ENCODE measurements at regions not wholly inside any gene's neighbourhood (a gene's known extent, or its start where the extent isn't known, plus 50 kb on each side); places are given as distances from the start of the nearest gene placed in this dataset.

DNA sequence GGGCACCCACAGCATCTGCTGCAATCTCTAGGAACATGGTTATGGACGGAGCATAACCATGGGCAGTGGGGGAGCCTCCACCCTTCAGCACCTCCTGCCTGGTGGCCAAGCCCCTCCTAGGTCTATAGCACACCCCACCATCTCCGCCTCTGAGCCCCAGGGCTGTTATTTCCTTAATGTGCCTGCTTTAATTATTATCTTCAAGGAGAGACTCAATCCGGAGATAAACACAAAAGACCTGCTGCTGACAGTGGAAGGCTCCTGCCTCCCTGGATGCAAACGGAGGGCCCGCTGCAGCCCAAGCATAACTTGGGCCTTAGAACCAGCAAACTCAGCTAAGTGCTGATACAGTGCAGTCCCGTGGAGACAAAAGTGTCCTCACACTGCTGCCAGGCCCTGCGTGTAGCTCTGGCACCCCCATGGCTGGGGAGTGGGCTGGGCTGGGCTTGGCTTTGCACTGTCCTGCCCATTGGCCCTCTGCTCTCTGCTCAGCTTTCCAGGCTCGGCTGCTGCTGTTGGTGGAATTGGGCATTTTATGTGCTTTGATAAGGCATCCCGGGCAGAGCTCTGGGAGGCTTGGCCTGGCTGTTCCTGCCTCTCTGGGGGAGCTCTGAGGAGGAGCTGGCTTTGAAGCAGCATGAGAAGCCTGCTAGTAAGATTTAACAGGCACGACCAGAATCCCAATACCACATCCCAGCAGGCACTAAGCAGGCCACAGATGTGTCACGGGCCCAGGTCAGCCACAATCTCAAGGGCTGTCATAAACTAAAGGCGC, 620.2 kb downstream of the PTPRU start:
- no peak for DNase-seq

- no peak for DNase-seq
Observed at GRCh38 chr1:29855561-29856160, 619.3 kb downstream of the PTPRU start.

DNA sequence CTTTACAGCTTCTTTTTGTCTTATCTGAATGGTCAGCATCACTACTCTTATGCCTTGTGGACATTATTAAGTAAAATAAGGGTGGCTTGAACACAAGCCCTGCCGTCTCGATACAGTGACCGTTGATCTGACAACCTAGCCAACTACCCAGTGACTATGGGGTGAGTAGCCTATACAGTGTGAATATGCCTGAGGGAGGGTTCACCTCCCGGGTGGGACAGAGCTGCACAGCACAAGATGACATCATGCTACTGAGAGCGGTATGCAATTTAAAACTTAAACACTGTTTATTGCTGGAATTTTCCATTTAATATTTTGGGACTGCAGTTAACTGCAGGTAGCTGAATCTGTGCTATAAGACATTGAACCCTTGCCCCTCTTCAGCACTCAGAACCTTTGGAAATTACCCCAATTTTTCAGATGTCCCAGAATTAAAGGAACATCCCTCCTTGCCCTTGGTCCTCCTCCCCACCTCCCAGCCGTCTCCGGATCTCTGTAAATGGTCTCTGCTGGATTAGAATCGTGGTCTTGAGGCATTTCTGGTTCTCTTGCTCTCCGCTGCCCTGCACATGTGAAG, 618.5 kb downstream of the PTPRU start:
- DNase-seq: no peak

DNA sequence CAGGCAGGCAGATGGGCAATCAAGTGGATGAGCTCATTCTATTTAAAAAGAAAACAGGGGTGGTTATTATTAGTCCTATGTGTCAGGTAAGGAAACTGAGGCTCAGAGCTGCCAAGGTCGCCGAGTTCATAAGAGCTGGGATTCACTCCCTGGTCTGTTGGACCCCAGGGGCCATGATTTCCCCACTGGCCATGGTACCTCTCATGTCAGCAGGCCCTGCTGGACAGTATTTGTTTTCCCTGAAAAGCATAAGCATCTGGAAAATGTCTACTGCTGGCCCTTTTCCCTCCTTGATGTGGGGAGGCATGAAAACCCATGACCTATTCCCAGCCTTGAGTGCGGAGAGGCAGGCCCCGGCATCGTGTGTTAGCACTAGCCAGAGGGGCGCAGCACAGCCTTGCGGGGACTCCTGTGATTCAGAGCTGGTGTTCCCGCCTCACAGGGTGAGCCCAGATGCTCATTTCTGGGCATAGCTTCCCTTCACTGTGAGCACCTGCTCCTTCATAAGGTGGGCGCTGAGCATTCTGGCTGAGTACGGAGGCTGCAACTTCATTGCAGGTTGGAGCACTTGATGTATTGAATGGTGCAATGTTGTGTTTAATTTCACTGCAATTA, 617.5 kb downstream of the PTPRU start:
- no peak for DNase-seq

GRCh38 chr1:29852248-29852647, 615.9 kb downstream of the PTPRU start:
- DNase-seq: no peak

- no peak for DNase-seq
Observed at GRCh38 chr1:29851691-29852090, 615.4 kb downstream of the PTPRU start.

GRCh38 chr1:29849991-29850757, 613.9 kb downstream of the PTPRU start:
- no peak for DNase-seq

DNA sequence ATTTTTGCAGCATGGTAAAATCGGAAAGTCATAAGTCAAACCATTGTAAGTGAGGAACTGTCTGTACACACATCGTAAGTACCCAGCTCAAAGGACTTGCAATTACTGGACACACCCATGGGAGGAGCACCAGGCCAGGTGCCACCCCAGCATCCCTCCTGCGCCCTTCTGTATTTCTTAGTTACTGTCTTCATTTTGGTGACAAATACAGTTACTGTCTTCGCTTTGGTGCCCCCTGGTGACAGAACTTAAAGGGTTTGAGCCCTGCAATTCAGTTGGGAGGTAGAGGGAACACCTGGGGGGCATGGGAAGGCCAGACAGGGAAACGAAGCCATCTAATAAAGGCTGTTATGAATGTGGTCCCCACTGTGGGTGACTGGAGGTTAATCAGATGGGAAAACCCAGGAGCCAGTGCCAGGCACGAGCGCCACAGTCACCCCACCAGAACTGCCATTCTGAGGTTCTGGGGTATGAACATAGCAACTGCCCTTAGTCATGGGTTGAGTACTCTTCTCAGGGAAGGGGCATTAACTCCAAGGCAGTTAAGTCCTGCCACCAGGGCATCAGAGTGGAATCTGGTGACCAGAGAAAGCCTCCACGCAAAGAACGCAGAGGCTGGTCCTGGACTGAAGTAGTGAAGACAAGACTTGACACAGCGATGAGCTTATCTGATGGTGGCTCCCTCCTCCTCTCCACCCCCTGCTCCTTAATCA, 612.9 kb downstream of the PTPRU start:
- DNase-seq: peak; percentile 14

- no peak for DNase-seq
Observed at GRCh38 chr1:29845910-29846309, 609.6 kb downstream of the PTPRU start.

GRCh38 chr1:29842130-29842529, 605.8 kb downstream of the PTPRU start:
- no peak for DNase-seq

- DNase-seq: no peak
Observed at GRCh38 chr1:29839726-29840125, 603.4 kb downstream of the PTPRU start.

- no peak for DNase-seq
Observed at GRCh38 chr1:29838738-29839320, 602.5 kb downstream of the PTPRU start.

GRCh38 chr1:29836651-29837646, 600.6 kb downstream of the PTPRU start:
- DNase-seq: no peak

- no peak for DNase-seq
Observed at GRCh38 chr1:29835874-29836273, 599.6 kb downstream of the PTPRU start.

DNA sequence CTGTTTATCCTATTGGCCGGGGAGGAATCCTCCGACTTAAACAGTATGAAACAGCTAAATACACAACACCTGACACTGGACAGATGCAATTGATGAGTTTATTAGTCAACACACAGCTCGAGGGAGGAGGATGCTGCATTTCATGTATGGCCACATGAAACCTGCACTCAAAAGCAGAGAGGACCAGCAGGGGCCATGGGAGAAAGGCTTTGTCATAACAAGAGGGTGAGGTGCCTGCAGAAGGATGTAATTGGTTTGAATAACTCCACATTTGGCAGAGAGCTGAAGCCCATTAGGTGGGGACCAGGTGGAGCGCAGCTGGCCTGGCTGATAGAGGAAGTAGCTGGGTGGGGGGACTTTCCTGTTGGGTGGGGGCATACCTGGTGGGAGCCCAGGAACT, 599.1 kb downstream of the PTPRU start:
- no peak for DNase-seq

DNA sequence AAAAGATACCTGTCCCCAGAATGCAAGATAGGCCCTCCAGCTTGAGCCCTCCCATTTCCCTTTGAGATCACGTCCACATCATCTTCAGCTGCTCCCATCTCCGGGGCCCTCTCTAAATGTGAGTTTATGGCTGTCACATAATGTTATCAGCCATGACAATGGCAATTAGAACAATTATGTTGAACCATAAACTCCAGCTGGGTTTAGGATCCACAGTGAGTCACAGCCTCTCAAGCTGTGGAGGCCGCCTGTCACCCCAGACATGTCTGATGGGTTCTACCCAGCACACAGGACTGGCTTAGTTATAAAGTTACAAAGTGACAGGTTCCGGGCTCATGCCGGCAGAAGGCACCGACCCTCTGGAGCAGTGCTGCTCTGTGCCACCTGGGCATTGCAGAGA, 597.3 kb downstream of the PTPRU start:
- DNase-seq: no peak

DNA sequence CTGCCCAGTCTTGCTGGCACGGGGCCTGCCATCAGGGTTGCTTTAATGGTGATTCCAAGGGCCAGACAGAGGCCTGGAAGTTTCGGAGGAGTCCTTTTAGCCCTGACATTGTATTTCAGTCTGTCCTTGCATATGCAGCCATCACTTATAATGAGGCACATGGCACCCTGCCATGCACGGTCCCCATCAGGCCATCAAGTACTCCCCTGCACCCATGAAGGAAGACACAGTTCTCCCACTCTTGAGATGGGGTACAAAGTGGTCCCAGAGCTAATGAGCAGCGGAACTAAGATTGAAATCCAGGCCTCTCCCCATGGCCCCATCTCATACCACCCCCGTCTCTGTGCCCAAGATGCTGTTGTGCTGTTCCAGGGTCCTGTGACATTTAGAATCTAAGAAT, 596.6 kb downstream of the PTPRU start:
- no peak for DNase-seq

DNA sequence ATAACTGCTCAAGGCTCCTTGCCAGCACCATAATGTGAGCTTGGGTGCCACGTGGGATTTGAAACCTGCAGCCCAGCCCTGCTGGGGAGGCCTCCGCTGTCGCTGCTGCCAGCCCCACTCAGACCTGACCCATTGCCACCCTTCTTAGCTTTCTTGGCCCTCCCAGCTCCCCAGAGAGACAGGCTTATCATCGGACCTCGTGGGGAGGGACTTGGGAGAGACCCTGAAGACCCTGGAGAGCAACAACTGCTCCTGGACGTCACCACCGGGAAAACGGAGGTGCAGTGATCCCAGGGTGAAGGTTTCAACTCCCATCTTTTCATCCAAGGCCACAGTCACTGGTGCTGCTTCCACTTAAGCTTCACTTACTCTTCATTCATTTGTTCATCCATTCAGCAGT, 596.1 kb downstream of the PTPRU start:
- no peak for DNase-seq

DNA sequence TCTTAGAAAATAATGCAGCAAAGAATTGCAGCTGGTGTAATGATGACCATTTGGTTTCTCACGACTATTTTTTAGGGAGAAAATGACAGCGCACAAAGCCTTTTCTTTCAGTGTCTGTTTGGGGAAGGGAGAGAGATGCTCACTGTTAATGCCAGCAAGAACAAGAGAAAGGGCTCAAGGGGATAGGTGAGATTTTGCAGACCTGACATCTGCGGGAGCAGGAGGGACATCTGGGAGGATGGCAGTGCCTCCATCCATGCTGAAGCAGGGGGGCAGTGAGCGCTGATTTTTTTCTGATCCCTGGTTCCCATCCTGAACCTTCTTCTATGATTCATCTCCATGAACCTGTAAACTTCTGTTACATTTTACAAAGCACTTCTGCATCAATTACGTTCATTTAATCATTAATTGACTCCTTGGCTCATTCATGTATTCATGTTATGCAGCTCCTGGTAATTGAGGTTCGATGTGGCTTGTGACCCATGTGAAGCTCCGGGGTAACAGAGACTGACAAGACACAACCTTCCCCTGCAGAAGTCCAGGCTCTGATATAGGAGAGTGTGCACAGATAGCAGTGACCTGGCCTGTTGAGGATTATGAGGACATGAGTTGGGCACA, 595.3 kb downstream of the PTPRU start:
- DNase-seq: no peak

DNA sequence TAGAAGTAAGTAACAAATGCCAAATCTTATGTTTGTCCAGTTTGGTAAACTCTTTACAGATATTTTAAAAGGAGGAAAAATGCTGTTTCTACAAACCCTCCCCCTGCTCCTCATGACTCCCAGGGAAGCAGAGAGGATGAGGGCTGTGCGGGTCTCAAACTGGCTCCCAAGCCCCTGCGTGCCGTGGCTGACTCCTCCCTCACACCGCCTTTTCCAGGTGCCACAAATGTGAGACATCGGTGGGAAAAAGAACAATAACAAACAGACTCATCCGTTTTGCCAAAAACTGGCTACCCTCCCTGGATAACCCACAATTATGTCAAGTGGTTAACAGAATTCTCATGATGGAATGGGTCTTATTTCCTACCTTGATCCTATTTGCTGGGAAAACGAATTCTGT, 594.6 kb downstream of the PTPRU start:
- DNase-seq: no peak
